Hematopoietic multipotent progenitor cell treated with erythropoietin and hydrocortisone succinate and interleukin-3 and kit ligand, for 15 days (in vitro differentiated cells): ENCODE measurements at regions not wholly inside any gene's neighbourhood (a gene's known extent, or its start where the extent isn't known, plus 50 kb on each side); places are given as distances from the start of the nearest gene placed in this dataset.
"Not testable (repeated sequence)": the region's sequence is repeated elsewhere in the genome, so short reads cannot be mapped to it uniquely, and the experiment has no call there.

Source experiments
- DNase-seq: peaks from one replicate; pipeline ENCODE4 v3.0.0-alpha.2; 2015; ENCODE audit warnings: low spot score

- DNase-seq, result no peak
Measured at GRCh38 chrX:47302396-47302795, 68.0 kb upstream of the ZNF157 start.

- not testable (repeated sequence) for DNase-seq
Measured at GRCh38 chrX:47306471-47307023, 63.8 kb upstream of the ZNF157 start.

- peak; percentile 10 for DNase-seq
Measured at GRCh38 chrX:47311932-47312774, 58.2 kb upstream of the ZNF157 start.

DNA sequence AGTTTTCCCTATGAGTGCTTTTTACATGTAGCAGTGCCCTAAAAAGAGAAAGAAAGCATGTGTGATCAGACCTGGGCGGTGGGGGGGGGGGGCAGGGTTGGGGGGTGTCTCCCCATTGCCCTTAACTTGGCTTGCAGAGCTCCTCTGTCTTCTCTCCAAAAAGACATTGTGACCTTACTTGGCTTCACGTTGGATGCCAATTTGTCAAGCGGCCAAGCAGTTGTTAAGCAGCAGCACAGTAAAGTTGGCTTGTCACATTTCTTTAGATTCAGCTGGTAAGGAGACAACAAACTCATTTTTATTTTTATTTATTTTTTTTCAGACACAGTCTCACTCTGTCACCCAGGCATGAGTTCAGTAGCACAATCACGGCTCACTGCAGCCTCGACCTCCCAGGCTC, 57.3 kb upstream of the ZNF157 start:
- DNase-seq, result no peak

DNA sequence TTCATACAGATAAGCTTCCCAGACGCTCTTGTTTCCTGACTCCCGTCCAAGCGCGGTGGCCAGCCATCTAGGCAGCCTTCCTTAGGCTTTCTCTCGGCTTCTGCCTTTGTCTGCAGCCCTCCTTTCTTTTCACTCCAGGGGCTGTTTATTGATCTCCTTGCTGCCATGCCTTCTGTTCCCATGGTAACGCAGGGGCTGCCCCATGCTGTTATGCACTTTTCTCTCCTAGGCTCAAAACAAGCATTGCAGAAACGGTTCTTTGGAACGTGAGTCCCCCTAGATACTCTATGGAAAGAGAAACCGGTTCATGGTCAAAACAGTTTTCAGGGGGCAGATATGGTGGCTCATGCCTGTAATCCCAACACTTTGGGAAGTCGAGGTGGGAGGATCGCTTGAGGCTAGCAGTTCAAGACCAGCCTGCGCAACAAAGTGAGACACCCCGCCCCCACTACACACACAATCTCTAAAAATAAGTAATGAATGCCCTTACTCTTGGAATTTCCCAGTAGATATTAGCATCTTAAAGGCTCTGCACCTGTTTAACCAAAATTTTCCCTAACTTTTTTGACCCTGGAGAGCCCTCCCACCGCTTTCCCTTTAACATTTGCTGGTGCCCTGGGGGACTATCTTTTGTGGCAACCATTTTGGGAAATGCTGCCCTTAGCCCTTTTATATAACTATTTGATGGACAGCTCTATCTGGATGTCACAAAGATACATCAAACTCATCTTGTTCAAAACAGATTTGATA, 53.9 kb upstream of the ZNF157 start:
- no peak for DNase-seq
